Trophoblast cell (in vitro differentiated cells and primary cell): ENCODE measurements at regions not wholly inside any gene's neighbourhood (a gene's known extent, or its start where the extent isn't known, plus 50 kb on each side); places are given as distances from the start of the nearest gene placed in this dataset.

Experiments
- DNase-seq, 2 donors: peaks; one replicate each; pipeline ENCODE4 v3.0.0-alpha.2; 2016
- H2AFZ ChIP-seq: 2 replicates; pipeline ENCODE4 v1.6.1; 2013; ENCODE audit warnings: low read length, moderate library complexity, mild to moderate bottlenecking; ENCODE audit not compliant: insufficient read depth, poor library complexity
- H2AK5ac ChIP-seq: 2 replicates; pipeline ENCODE4 v1.6.1; 2013; ENCODE audit warnings: mild to moderate bottlenecking, low read length
- H2BK120ac ChIP-seq: 2 replicates; pipeline ENCODE4 v1.6.1; 2013; ENCODE audit warnings: low read length, mild to moderate bottlenecking, moderate library complexity; ENCODE audit not compliant: insufficient read depth, poor library complexity
- H2BK12ac ChIP-seq: 2 replicates; pipeline ENCODE4 v1.6.1; 2013; ENCODE audit warnings: mild to moderate bottlenecking, low read length, moderate library complexity
- H2BK5ac ChIP-seq: 2 replicates; pipeline ENCODE4 v1.6.1; 2013; ENCODE audit warnings: low read length, low read depth, moderate library complexity, mild to moderate bottlenecking; ENCODE audit not compliant: poor library complexity
- H3K14ac ChIP-seq: 2 replicates; pipeline ENCODE4 v1.6.1; 2013; ENCODE audit warnings: mild to moderate bottlenecking, low read length
- H3K18ac ChIP-seq: 2 replicates; pipeline ENCODE4 v1.6.1; 2013; ENCODE audit warnings: mild to moderate bottlenecking, low read length
- H3K23ac ChIP-seq: 2 replicates; pipeline ENCODE4 v1.6.1; 2013; ENCODE audit warnings: low read length
- H3K27ac ChIP-seq: 2 replicates; pipeline ENCODE4 v1.5.1; 2013; ENCODE audit warnings: low read depth, mild to moderate bottlenecking, inconsistent platforms, low read length, moderate library complexity
- H3K27me3 ChIP-seq: 2 replicates; pipeline ENCODE4 v1.6.1; 2013; ENCODE audit warnings: inconsistent platforms, mild to moderate bottlenecking, low read length, moderate library complexity; ENCODE audit not compliant: insufficient read depth
- H3K36me3 ChIP-seq, 2 experiments: 1 replicate in 1 of 2; 2 replicates in 1 of 2; pipeline ENCODE4 v1.6.1; 2013; ENCODE audit warnings: low read length in 2 of 2, mild to moderate bottlenecking in 2 of 2, moderate library complexity in 1 of 2; ENCODE audit not compliant: insufficient read depth in 2 of 2, control insufficient read depth in 1 of 2
- H3K4ac ChIP-seq: 2 replicates; pipeline ENCODE4 v1.6.1; 2013; ENCODE audit warnings: low read depth, mild to moderate bottlenecking, low read length, moderate library complexity
- H3K4me1 ChIP-seq, 2 experiments: 1 replicate in 1 of 2; 2 replicates in 1 of 2; pipeline ENCODE4 v1.6.1; 2013; ENCODE audit warnings: low read length in 2 of 2, mild to moderate bottlenecking in 2 of 2, moderate library complexity in 1 of 2; ENCODE audit not compliant: insufficient read depth in 2 of 2, control insufficient read depth in 1 of 2
- H3K4me2 ChIP-seq: 2 replicates; pipeline ENCODE4 v1.6.1; 2013; ENCODE audit warnings: inconsistent platforms, mild to moderate bottlenecking, low read length, moderate library complexity
- H3K4me3 ChIP-seq: 2 replicates; pipeline ENCODE4 v1.5.1; 2013; ENCODE audit warnings: mild to moderate bottlenecking, low read depth, low read length, inconsistent platforms
- H3K79me1 ChIP-seq: one replicate; pipeline ENCODE4 v1.6.1; 2013; ENCODE audit warnings: low read length
- H3K79me2 ChIP-seq: 2 replicates; pipeline ENCODE4 v1.6.1; 2013; ENCODE audit warnings: low read length, mild to moderate bottlenecking; ENCODE audit not compliant: control insufficient read depth, insufficient read depth, poor library complexity
- H3K9ac ChIP-seq: 2 replicates; pipeline ENCODE4 v1.6.1; 2013; ENCODE audit warnings: mild to moderate bottlenecking, low read length
- H3K9me3 ChIP-seq: 2 replicates; pipeline ENCODE4 v1.6.1; 2013; ENCODE audit warnings: low read depth, mild to moderate bottlenecking, control low read depth, inconsistent platforms, low read length; ENCODE audit not compliant: insufficient read depth
- H4K12ac ChIP-seq: 2 replicates; pipeline ENCODE4 v1.6.1; 2013; ENCODE audit warnings: low read depth, mild to moderate bottlenecking, low read length, moderate library complexity
- H4K8ac ChIP-seq: 2 replicates; pipeline ENCODE4 v1.6.1; 2013; ENCODE audit warnings: low read depth, mild to moderate bottlenecking, low read length, moderate library complexity
- H4K91ac ChIP-seq: one replicate; pipeline ENCODE4 v1.6.1; 2013; ENCODE audit warnings: low read depth, mild to moderate bottlenecking, low read length, moderate library complexity
- WGBS: extraction: QIAGEN DNeasy Blood & Tissue Kit; methylation state at CpG from one replicate; pipeline ENCODE4 v1.1.7; 2013; ENCODE audit warnings: missing lambda C conversion rate; ENCODE audit not compliant: insufficient read length, insufficient coverage; ENCODE audit errors: extremely low coverage; 5-methylcytosine and 5-hydroxymethylcytosine counted together

- H3K79me1 ChIP-seq = no peaks in the 10 kb centered on the region
- H4K8ac ChIP-seq = no peak overlapping the region
- no peak overlapping the region for H3K9ac ChIP-seq
- no peak overlapping the region for H3K4me3 ChIP-seq
- H3K4me1 ChIP-seq = no peaks in the 10 kb centered on the region
- no peaks in the 10 kb centered on the region for H3K27me3 ChIP-seq
- H2AFZ ChIP-seq = no peak overlapping the region
- H4K12ac ChIP-seq = no peak overlapping the region
- H4K91ac ChIP-seq = no peak overlapping the region
- H3K14ac ChIP-seq = no peak overlapping the region
- H3K18ac ChIP-seq = no peak overlapping the region
- no peak for DNase-seq
- no peak overlapping the region for H2BK5ac ChIP-seq
- H2AK5ac ChIP-seq = no peak overlapping the region
- no peak overlapping the region for H3K23ac ChIP-seq
- H3K27ac ChIP-seq = no peak overlapping the region
- H3K36me3 ChIP-seq = no peaks in the 10 kb centered on the region
- no peak overlapping the region for H2BK120ac ChIP-seq
- H3K4ac ChIP-seq = no peak overlapping the region
- H3K79me2 ChIP-seq = no peaks in the 10 kb centered on the region
- H3K9me3 ChIP-seq = no peaks in the 10 kb centered on the region
- no peak overlapping the region for H2BK12ac ChIP-seq
- H3K4me2 ChIP-seq = no peak overlapping the region
Measured at GRCh38 chr4:164405774-164406173, 348.2 kb upstream of the SMIM31 start.

DNA sequence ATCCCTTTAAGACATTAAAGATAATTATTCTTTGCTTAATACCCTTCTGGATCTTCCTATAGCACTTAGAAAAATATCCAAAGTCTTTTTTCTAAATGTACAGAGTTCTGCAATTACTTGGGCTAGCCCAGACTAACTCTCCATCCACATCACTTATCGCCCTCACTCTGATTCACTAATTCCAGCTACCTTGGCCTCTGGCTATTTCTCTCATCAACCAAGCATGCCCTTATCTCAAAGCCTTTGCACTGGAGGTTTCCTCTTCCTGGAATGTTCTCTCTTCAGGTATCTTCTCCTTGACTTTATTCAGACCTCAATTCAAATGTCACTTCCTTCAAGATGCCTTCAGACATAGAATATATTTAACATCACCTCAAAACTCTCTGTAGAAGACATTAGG lies 345.1 kb upstream of the SMIM31 start:
- H3K79me2 ChIP-seq = no peaks in the 10 kb centered on the region
- H4K8ac ChIP-seq = no peak overlapping the region
- H2BK5ac ChIP-seq = no peak overlapping the region
- H3K4me1 ChIP-seq = no peaks in the 10 kb centered on the region
- H3K36me3 ChIP-seq = no peaks in the 10 kb centered on the region
- no peaks in the 10 kb centered on the region for H3K27me3 ChIP-seq
- H3K79me1 ChIP-seq = no peaks in the 10 kb centered on the region
- peak; percentile 78 to 91 for DNase-seq
- H4K12ac ChIP-seq = no peak overlapping the region
- H2BK12ac ChIP-seq = no peak overlapping the region
- H3K18ac ChIP-seq = no peak overlapping the region
- H3K9ac ChIP-seq = no peak overlapping the region
- H3K9me3 ChIP-seq = no peaks in the 10 kb centered on the region
- H3K23ac ChIP-seq = no peak overlapping the region
- no peak overlapping the region for H3K14ac ChIP-seq
- H3K4ac ChIP-seq = no peak overlapping the region
- H4K91ac ChIP-seq = no peak overlapping the region
- no peak overlapping the region for H3K4me2 ChIP-seq
- H3K4me3 ChIP-seq = no peak overlapping the region
- no CpG with 5 or more reads among the region's 1 CpG for WGBS
- H3K27ac ChIP-seq = no peak overlapping the region
- no peak overlapping the region for H2AK5ac ChIP-seq
- no peak overlapping the region for H2BK120ac ChIP-seq
- no peak overlapping the region for H2AFZ ChIP-seq

DNA sequence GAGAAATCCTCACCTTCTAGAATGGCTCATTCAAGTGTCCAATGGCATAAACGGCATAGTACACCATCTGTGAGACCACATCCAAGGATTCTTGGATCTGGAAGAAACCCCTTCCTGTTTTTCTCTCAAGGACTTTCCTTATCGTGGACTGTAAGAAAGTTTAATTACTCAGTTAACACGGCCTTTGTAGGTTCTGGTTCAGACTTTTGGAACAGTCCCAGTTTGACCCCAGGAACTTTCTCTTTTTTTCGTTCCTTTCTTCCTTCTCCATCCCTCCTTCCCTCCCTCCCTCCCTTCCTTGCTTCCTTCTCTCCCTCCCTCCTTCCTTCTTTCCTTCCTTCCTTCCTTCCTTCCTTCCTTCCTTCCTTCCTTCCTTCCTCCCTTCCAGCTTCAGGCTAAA lies 343.5 kb upstream of the SMIM31 start:
- Histone ChIP-seq H2AFZ (no peak overlapping the region), H3K18ac (no peak overlapping the region), H3K79me2 (no peaks in the 10 kb centered on the region), H4K8ac (no peak overlapping the region), H4K12ac (no peak overlapping the region), H2BK5ac (no peak overlapping the region), H3K79me1 (no peaks in the 10 kb centered on the region), H3K4ac (no peak overlapping the region), H3K4me1 (no peaks in the 10 kb centered on the region), H3K9me3 (no peaks in the 10 kb centered on the region), H3K4me3 (no peak overlapping the region), H3K4me2 (no peak overlapping the region), H4K91ac (no peak overlapping the region), H3K14ac (no peak overlapping the region), H3K36me3 (no peaks in the 10 kb centered on the region), H2AK5ac (no peak overlapping the region), H3K27ac (no peak overlapping the region), H2BK12ac (no peak overlapping the region), H3K23ac (no peak overlapping the region), H3K9ac (no peak overlapping the region), H2BK120ac (no peak overlapping the region), H3K27me3 (no peaks in the 10 kb centered on the region)
- no peak for DNase-seq
- no CpG with 5 or more reads among the region's 4 CpGs for WGBS

DNA sequence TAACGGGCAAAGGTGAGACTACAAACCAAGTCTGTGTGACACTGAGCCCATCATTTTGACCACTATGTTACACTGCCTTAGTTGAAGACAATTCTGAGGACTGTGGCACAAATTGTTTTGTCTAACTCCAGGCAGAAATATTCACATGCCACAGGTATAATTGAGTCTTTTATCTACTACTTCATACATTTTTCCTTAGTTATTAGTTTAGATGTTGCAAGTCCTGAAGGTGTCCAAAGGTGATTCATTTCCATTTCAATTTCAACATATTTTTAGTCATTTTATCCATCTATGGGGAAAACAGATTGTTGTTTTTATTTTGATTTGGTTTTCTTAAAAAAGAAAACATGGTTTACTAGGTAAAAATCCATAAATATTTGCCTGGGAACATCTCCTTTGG lies 341.7 kb upstream of the SMIM31 start:
- Histone ChIP-seq H2BK12ac (no peak overlapping the region), H3K4me1 (no peaks in the 10 kb centered on the region), H2BK120ac (no peak overlapping the region), H3K79me2 (no peaks in the 10 kb centered on the region), H3K18ac (no peak overlapping the region), H3K27ac (no peak overlapping the region), H2AFZ (no peak overlapping the region), H3K9ac (no peak overlapping the region), H3K14ac (no peak overlapping the region), H4K12ac (no peak overlapping the region), H4K91ac (no peak overlapping the region), H4K8ac (no peak overlapping the region), H3K4me3 (no peak overlapping the region), H3K36me3 (no peaks in the 10 kb centered on the region), H3K79me1 (no peaks in the 10 kb centered on the region), H3K23ac (no peak overlapping the region), H3K4me2 (no peak overlapping the region), H3K9me3 (no peaks in the 10 kb centered on the region), H3K27me3 (no peaks in the 10 kb centered on the region), H3K4ac (no peak overlapping the region), H2AK5ac (no peak overlapping the region), H2BK5ac (no peak overlapping the region)
- WGBS = no CpG with 5 or more reads among the region's 1 CpG
- peak; percentile 37 to 65 for DNase-seq

DNA sequence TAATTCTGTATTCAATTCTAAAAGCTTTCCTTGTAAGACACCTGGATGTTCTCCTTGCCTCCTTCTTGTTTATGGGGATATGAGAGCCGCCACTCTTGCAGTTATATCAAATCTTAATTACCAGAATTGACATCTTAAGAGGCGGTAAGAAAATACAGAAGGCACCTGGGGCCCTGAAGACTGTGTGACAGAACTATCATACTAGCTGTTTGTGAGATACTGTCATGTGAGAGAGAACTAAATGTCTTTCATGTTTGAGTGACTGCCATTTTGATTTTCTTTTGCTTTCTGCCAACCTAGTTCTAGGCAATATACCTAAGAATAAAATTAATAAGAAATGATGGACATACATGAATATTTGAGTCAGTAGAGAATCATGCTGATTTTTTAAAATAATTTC lies 340.2 kb upstream of the SMIM31 start:
- no CpG with 5 or more reads among the region's 2 CpGs for WGBS
- no peak overlapping the region for H2BK120ac ChIP-seq
- no peak overlapping the region for H2BK12ac ChIP-seq
- no peak overlapping the region for H3K4me3 ChIP-seq
- no peaks in the 10 kb centered on the region for H3K79me2 ChIP-seq
- no peak overlapping the region for H4K91ac ChIP-seq
- H3K14ac ChIP-seq = no peak overlapping the region
- DNase-seq = no peak
- no peak overlapping the region for H3K27ac ChIP-seq
- no peak overlapping the region for H3K4ac ChIP-seq
- H3K23ac ChIP-seq = no peak overlapping the region
- no peaks in the 10 kb centered on the region for H3K79me1 ChIP-seq
- H3K27me3 ChIP-seq = no peaks in the 10 kb centered on the region
- no peak overlapping the region for H3K9ac ChIP-seq
- H4K12ac ChIP-seq = no peak overlapping the region
- H3K9me3 ChIP-seq = no peaks in the 10 kb centered on the region
- no peaks in the 10 kb centered on the region for H3K4me1 ChIP-seq
- no peak overlapping the region for H2BK5ac ChIP-seq
- no peak overlapping the region for H2AK5ac ChIP-seq
- no peak overlapping the region for H4K8ac ChIP-seq
- no peaks in the 10 kb centered on the region for H3K36me3 ChIP-seq
- H3K4me2 ChIP-seq = no peak overlapping the region
- no peak overlapping the region for H2AFZ ChIP-seq
- H3K18ac ChIP-seq = no peak overlapping the region
